GM18909 (cell line): ENCODE measurements at regions not wholly inside any gene's neighbourhood (a gene's known extent, or its start where the extent isn't known, plus 50 kb on each side); places are given as distances from the start of the nearest gene placed in this dataset.
"Not testable (repeated sequence)": the region's sequence is repeated elsewhere in the genome, so short reads cannot be mapped to it uniquely, and the experiment has no call there.

Source experiments
- ATAC-seq: cut with Tn5 transposase; IDR thresholded peaks from one replicate; pipeline ENCODE4 v1.9.1; 2021; ENCODE audit warnings: mild to moderate bottlenecking; ENCODE audit not compliant: unreplicated experiment, poor library complexity

- no peak for ATAC-seq
Observed at GRCh38 chrX:106220177-106220576, 52.1 kb downstream of the PWWP3B start.

- ATAC-seq: no peak
Observed at GRCh38 chrX:106243376-106243775, 75.3 kb downstream of the PWWP3B start.

- no peak for ATAC-seq
Observed at GRCh38 chrX:106246511-106246910, 78.4 kb downstream of the PWWP3B start.

DNA sequence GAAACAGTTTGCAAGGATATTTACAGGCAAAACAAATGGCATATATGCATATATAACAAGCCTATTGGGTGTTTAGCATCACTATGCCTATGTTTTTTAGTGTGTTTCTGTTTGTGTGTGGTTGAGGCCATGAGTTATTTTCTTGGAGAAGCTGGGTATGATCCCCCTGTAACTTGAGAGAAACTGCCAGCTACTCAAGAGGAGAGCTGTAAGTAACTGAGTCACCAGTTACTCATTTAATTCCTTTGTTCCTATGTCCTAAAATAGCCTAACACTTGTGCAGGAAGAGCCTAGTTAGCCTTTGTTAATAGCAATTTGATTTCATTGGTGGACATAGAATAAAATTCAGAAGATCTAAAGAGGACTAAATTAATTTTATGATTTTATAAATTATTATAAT is 79.1 kb downstream of the PWWP3B start:
- no peak for ATAC-seq

GRCh38 chrX:106249706-106250379 is 81.7 kb downstream of the PWWP3B start:
- ATAC-seq: no peak

DNA sequence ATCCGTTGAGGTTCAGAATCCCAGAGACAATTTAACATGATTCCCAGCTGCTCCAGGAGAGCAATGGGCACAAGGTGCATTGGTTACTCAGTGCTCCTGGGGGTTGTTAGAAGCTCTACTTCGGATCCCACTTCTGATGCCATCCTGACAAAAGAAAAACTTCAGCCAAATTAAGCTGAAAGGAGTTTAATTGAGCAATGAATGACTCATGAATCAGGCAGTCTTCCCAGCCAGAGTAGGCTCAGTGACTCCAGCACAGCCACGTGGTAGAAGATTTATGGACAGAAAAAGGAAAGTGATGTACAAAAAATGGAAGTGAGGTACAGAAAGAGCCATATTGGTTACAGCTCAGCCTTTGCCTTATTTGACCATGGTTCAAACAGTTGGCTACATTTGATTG is 95.7 kb downstream of the PWWP3B start:
- no peak for ATAC-seq

DNA sequence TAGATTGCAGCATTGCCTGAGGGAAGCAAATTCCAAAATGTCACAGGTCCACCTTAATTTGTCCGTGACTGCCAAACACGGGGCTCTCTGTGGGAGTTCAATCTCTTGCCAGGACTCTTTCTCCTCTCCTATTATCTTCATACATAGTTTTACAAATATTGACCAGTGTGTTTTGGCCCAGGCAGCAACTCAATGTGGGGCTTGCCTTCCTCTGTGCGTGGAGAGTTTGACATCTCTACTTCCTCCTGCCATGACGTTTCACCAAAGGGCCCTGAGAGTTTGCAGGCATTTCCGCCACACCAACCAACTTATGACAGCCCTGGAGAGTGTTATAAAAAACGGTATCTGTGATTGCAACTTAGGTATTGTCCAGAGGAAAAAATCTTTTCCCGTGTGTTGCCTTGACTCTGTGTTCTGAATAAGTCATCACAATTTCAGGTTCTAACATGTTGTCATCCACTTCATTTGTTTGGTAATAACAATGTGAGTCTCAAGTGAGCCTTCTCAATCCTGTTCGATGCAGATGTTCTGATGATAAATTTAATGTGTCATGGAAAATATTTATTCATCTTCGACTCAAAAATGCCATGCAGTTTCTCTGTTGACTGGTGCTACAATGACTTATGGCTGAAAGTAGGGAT is 106.0 kb downstream of the PWWP3B start:
- not testable (repeated sequence) for ATAC-seq

- not testable (repeated sequence) for ATAC-seq
Observed at GRCh38 chrX:106275172-106275571, 107.1 kb downstream of the PWWP3B start.

DNA sequence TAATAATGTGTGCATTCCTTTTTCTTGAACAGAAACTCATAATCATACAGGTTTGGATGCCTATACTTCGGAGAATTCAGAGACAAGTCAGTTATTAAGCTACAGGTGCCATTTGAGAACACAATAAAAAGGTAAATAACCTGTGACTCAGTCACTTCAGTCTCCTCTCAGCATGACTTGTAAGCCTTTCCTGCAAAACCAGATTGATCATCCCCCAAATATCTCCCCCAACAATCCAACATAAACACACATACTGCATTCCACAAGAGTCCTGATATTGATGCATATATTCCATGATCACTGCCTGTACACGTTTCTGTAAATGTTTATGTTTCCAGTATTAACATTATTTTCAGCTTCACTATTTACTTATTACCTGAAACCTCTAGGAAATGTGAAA is 110.8 kb downstream of the PWWP3B start:
- no peak for ATAC-seq

- no peak for ATAC-seq
Observed at GRCh38 chrX:106281383-106281782, 113.3 kb downstream of the PWWP3B start.

- ATAC-seq: no peak
Observed at GRCh38 chrX:106283841-106284240, 115.7 kb downstream of the PWWP3B start.

DNA sequence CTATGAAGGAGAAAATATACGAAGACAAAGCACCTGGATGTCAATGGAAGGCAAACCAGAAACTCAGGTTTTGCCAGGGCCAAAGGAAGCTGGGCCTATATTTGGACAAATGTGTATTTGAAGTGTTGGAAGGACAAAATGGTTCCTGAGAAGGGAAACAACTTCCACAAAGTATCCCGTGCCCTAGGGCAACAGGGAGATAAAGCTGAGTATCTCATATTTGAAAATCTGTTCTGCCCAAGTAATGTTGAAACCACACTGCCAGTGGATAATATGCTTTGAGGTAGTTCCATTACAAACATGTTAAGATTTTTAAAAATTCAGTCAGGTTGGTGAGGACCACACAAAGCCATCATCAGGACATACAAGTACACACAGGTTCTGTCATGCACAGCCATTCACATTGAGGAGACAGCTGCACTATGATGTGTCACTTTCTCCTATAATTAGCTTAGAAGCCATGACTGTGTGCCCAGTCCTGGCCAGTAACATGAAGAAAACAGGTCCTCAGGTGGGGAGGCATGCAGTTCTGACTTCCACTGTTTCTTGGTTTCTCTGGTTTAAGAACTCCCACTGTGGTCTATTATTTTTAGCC is 116.4 kb downstream of the PWWP3B start:
- no peak for ATAC-seq

- no peak for ATAC-seq
Observed at GRCh38 chrX:106286053-106286650, 118.0 kb downstream of the PWWP3B start.

- not testable (repeated sequence) for ATAC-seq
Observed at GRCh38 chrX:106290778-106291177, 122.7 kb downstream of the PWWP3B start.

DNA sequence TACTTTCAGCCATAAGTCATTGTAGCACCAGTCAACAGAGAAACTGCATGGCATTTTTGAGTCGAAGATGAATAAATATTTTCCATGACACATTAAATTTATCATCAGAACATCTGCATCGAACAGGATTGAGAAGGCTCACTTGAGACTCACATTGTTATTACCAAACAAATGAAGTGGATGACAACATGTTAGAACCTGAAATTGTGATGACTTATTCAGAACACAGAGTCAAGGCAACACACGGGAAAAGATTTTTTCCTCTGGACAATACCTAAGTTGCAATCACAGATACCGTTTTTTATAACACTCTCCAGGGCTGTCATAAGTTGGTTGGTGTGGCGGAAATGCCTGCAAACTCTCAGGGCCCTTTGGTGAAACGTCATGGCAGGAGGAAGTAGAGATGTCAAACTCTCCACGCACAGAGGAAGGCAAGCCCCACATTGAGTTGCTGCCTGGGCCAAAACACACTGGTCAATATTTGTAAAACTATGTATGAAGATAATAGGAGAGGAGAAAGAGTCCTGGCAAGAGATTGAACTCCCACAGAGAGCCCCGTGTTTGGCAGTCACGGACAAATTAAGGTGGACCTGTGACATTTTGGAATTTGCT is 123.8 kb downstream of the PWWP3B start:
- not testable (repeated sequence) for ATAC-seq

- ATAC-seq: no peak
Observed at GRCh38 chrX:106300239-106300638, 132.1 kb downstream of the PWWP3B start.

DNA sequence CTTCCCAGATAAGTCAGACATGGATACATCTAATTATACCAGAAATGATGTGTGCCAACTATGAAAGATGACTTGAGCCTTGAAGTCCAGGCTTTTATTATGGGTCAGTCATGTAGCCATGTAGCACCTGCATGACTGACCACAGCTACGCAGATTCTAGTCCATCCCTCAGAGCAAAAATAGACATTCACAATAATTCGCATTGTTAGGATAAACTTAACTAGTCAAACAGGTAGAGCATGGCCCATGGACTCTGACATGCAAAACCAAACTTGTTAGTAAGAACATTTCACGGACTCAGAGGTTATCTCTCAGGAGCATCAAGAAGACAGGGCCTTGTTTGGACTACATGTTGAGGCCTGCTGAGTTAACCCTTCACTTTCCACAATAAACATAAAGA is 132.6 kb downstream of the PWWP3B start:
- ATAC-seq: no peak

DNA sequence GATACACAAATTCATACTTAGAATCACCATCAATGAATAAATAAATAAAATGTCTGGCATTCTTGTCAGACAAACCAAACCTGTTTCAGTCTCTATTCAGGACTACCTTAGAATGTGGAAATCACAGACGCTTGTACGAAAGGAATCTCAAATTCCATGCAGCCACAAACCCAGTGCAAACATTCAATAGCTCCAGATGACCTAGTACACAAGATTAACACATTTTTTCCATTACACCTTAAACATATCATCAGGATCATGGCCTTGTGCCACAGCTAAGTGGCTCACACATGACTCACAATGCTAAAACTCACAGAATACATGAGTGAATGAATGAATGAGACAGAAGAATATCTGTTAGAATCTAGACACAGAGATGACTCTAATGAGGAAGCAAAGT is 134.2 kb downstream of the PWWP3B start:
- ATAC-seq: no peak

DNA sequence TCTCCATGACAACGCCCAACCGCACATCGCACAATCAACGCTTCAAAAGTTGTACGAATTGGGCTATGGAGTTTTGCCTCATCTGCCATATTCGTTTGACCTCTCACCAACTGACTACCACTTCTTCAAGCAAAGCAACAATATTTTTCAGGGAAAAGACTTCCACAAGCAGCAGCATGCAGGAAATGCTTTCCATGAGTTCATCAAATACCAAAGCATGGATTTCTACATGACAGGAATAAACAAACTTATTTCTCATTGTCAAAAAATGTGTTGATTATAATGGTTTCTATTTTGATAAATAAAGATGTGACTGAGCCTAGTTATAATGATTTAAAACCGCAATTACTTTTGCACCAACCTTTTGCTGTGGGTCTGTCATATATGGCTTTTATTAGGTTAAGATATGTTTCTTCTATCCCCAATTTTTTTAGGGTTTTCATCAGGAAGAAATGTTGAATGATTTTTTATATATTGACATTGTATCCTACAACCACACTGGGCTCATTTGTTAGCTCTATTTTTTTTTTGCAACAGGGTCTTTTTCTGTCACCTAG is 138.4 kb downstream of the PWWP3B start:
- no peak for ATAC-seq

- ATAC-seq: no peak
Observed at GRCh38 chrX:106323357-106323756, 155.3 kb downstream of the PWWP3B start.

DNA sequence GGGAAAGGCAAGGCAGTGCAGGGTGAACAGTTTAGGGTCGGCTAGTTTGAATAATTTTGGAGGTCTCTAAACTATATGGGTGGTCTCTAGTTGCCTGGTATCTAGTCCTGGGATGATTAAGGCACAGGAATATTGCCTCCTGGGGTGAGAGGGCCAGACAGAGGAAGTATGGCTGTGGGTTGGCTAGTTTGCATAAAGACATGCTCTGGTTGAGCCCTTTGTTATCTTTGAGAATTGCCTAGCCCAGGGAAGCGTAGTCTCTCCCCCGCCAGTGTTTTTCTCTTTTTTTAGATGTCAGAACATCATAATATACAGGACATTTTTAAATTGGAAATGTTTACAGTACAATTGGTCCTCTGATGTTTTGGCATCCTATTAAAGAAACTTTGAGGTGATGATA is 163.5 kb downstream of the PWWP3B start:
- peak; percentile 47 for ATAC-seq
